Neuronal stem cell (in vitro differentiated cells): ENCODE measurements at regions not wholly inside any gene's neighbourhood (a gene's known extent, or its start where the extent isn't known, plus 50 kb on each side); places are given as distances from the start of the nearest gene placed in this dataset.

Experiments used
- DNase-seq: peaks from one replicate; pipeline ENCODE4 v3.0.0-alpha.2; 2013; ENCODE audit warnings: low spot score
- H2AFZ ChIP-seq: one replicate; pipeline ENCODE4 v1.6.1; 2013; ENCODE audit warnings: mild to moderate bottlenecking, low read length, inconsistent platforms
- H2AK5ac ChIP-seq: 2 replicates; pipeline ENCODE4 v1.6.1; 2013; ENCODE audit warnings: low read depth, mild to moderate bottlenecking, inconsistent platforms, low read length, moderate library complexity, mixed read lengths
- H2BK120ac ChIP-seq: 2 replicates; pipeline ENCODE4 v1.6.1; 2013; ENCODE audit warnings: low read depth, mild to moderate bottlenecking, inconsistent platforms, low read length, moderate library complexity, mixed read lengths
- H2BK12ac ChIP-seq: one replicate; pipeline ENCODE4 v1.6.1; 2013; ENCODE audit warnings: low read length, inconsistent platforms
- H2BK15ac ChIP-seq: 2 replicates; pipeline ENCODE4 v1.6.1; 2013; ENCODE audit warnings: mild to moderate bottlenecking, low read length, inconsistent platforms, mixed read lengths
- H2BK5ac ChIP-seq: one replicate; pipeline ENCODE4 v1.6.1; 2013; ENCODE audit warnings: inconsistent platforms, mild to moderate bottlenecking, low read length, moderate library complexity
- H3K14ac ChIP-seq: one replicate; pipeline ENCODE4 v1.6.1; 2013; ENCODE audit warnings: low read length, inconsistent platforms
- H3K18ac ChIP-seq: 2 replicates; pipeline ENCODE4 v1.6.1; 2013; ENCODE audit warnings: low read length, inconsistent platforms
- H3K23ac ChIP-seq: 2 replicates; pipeline ENCODE4 v1.6.1; 2013; ENCODE audit warnings: low read depth, mild to moderate bottlenecking, mixed read lengths, low read length, inconsistent platforms; ENCODE audit not compliant: poor library complexity
- H3K27ac ChIP-seq: replicated peaks from 3 replicates; pipeline ENCODE4 v1.5.1; 2013; ENCODE audit warnings: low read length, inconsistent platforms
- H3K27me3 ChIP-seq, 3 experiments: 2 replicates each; pipeline ENCODE4 v1.6.1; 2013; ENCODE audit warnings: low read length in 3 of 3, mild to moderate bottlenecking in 2 of 3, inconsistent platforms in 1 of 3, low read depth in 1 of 3, mixed read lengths in 1 of 3, moderate library complexity in 1 of 3; ENCODE audit not compliant: control insufficient read depth in 3 of 3, insufficient read depth in 3 of 3
- H3K36me3 ChIP-seq, 2 donors: replicated peaks in 1 of 2; 2 replicates each; pipeline ENCODE4 v1.6.1; 2013; ENCODE audit warnings: low read length in 2 of 2; ENCODE audit not compliant: control insufficient read depth in 2 of 2, insufficient read depth in 2 of 2
- H3K4ac ChIP-seq: 2 replicates; pipeline ENCODE4 v1.6.1; 2013; ENCODE audit warnings: inconsistent platforms, mild to moderate bottlenecking, low read length, moderate library complexity
- H3K4me1 ChIP-seq, 2 donors: 1 replicate in 1 of 2; 2 replicates in 1 of 2; pipeline ENCODE4 v1.6.1; 2013; ENCODE audit warnings: low read length in 2 of 2, low read depth in 1 of 2; ENCODE audit not compliant: control insufficient read depth in 2 of 2, insufficient read depth in 1 of 2
- H3K4me2 ChIP-seq: one replicate; pipeline ENCODE4 v1.6.1; 2013; ENCODE audit warnings: mild to moderate bottlenecking, low read length, inconsistent platforms; ENCODE audit not compliant: insufficient read depth, poor library complexity, severe bottlenecking
- H3K4me3 ChIP-seq, 2 donors: 2 replicates each; pipeline ENCODE4 v1.5.1; 2013; ENCODE audit warnings: low read length in 2 of 2, mild to moderate bottlenecking in 2 of 2, inconsistent platforms in 1 of 2, moderate library complexity in 1 of 2
- H3K79me1 ChIP-seq: one replicate; pipeline ENCODE4 v1.6.1; 2013; ENCODE audit warnings: low read depth, mild to moderate bottlenecking, inconsistent platforms, low read length, moderate library complexity
- H3K9ac ChIP-seq: one replicate; pipeline ENCODE4 v1.6.1; 2013; ENCODE audit warnings: mild to moderate bottlenecking, low read depth, low read length, inconsistent platforms; ENCODE audit not compliant: poor library complexity
- H3K9me3 ChIP-seq, 2 donors: replicated peaks in 1 of 2; 2 replicates each; pipeline versions ENCODE3 to v1.6.1; 2013; ENCODE audit warnings: low read length in 2 of 2, mild to moderate bottlenecking in 2 of 2, inconsistent platforms in 1 of 2, low read depth in 1 of 2, mixed read lengths in 1 of 2, moderate library complexity in 1 of 2; ENCODE audit not compliant: control insufficient read depth in 2 of 2, insufficient read depth in 1 of 2
- H4K8ac ChIP-seq: one replicate; pipeline ENCODE4 v1.6.1; 2013; ENCODE audit warnings: low read depth, mild to moderate bottlenecking, inconsistent platforms, low read length, moderate library complexity
- H4K91ac ChIP-seq: one replicate; pipeline ENCODE4 v1.6.1; 2013; ENCODE audit warnings: low read length, low read depth, mild to moderate bottlenecking, inconsistent platforms; ENCODE audit not compliant: poor library complexity
- WGBS, 2 donors: extraction: QIAGEN DNeasy Blood & Tissue Kit; methylation state at CpG; one replicate each; pipeline ENCODE4 v1.1.7; 2013; ENCODE audit warnings: missing lambda C conversion rate in 2 of 2, mixed read lengths in 1 of 2; ENCODE audit not compliant: insufficient read length in 2 of 2, insufficient replicate concordance in 1 of 2; ENCODE audit errors: extremely low coverage in 2 of 2; 5-methylcytosine and 5-hydroxymethylcytosine counted together

DNA sequence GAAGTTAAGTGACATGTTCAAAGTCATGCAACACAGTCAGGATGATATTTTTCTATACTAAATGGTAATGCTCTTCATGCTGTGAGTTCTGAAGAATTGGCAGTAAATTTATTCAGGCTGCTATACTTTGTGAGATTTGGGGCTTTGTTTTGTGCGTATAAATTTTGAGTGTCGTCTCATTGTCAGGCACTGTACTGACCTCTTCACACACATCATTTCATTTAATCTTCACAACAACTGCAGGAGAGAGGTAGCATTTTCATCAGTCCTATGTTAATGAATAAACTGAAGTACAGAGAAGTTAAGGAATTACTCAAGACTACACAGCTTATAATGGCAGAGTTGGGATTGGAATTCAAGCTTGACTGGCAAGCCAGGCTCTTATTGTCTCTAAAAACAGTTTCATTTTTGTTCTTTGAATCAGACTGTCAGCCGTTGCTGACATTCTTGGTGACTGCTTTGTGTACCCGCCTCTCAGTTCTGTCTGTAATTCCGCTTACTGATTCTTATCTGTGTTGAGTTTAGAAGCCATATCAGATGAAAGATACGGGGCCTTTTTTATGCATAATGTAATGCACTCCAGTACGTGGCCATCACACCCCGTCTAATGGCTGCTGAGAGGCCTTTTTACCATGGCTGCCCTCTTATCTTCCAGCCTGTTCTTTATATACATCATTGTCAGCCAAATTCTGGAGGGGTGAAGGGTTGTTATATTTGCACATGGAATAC lies 274.9 kb downstream of the UTRN start:
- no peak overlapping the region for H2BK120ac ChIP-seq
- no peak overlapping the region for H3K27ac ChIP-seq
- peaks cover 1 to 6% of the 10 kb centered on the region in 2 donors for H3K4me1 ChIP-seq
- H3K4ac ChIP-seq: no peak overlapping the region
- H2AK5ac ChIP-seq: no peak overlapping the region
- no peak overlapping the region for H3K14ac ChIP-seq
- no peak overlapping the region for H3K4me3 ChIP-seq
- H2BK12ac ChIP-seq: no peak overlapping the region
- no peaks in the 10 kb centered on the region for H3K9me3 ChIP-seq
- WGBS, 2 donors: no CpG with 5 or more reads among the region's 8 CpGs
- no peaks in the 10 kb centered on the region for H3K27me3 ChIP-seq
- H3K36me3 ChIP-seq: peaks cover 3 to 30% of the 10 kb centered on the region in 2 donors
- H2BK5ac ChIP-seq: no peak overlapping the region
- no peaks in the 10 kb centered on the region for H3K79me1 ChIP-seq
- peak; percentile 5 for DNase-seq
- no peak overlapping the region for H3K9ac ChIP-seq
- H3K18ac ChIP-seq: no peak overlapping the region
- H3K23ac ChIP-seq: no peak overlapping the region
- H2AFZ ChIP-seq: peak overlapping the region; percentile 52
- H4K91ac ChIP-seq: no peak overlapping the region
- no peak overlapping the region for H4K8ac ChIP-seq
- H2BK15ac ChIP-seq: no peak overlapping the region
- H3K4me2 ChIP-seq: no peak overlapping the region

DNA sequence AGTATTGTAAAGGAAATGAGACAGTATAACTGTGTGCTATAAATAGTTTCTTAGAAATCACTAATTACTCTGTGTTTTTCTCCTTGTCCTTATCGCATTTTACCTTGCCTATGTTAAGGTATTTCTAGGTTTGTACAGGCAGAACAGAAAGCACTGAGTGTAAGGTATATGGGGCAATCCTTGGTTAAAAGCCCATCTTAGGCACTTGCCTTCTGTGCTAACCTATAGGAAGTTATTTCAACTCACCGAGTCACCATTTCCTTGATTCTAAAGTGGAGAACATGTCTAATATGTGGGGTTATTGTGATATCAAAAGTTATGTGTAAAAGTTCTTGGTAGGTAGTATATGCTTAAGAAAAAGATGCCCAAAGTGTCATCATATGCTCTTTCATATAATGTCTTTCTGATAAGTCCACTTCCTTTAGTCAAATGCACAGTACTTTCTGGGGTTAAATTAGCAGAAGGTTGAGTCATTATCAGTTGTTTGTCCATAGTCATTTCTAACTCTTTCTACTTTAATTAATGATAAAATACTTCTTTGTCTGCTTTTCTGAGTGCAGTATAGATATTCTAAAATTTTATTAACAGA lies 276.4 kb downstream of the UTRN start:
- no peak overlapping the region for H2BK15ac ChIP-seq
- H3K36me3 ChIP-seq: peaks cover 3 to 17% of the 10 kb centered on the region in 2 donors
- no peak overlapping the region for H4K8ac ChIP-seq
- H3K4me1 ChIP-seq: peaks cover 1 to 6% of the 10 kb centered on the region in 2 donors
- no peak overlapping the region for H3K4ac ChIP-seq
- no peak overlapping the region for H3K14ac ChIP-seq
- no peak overlapping the region for H3K27ac ChIP-seq
- no peaks in the 10 kb centered on the region for H3K79me1 ChIP-seq
- WGBS, 2 donors: no CpG with 5 or more reads among the region's 2 CpGs
- H3K4me3 ChIP-seq: no peak overlapping the region
- H3K27me3 ChIP-seq: no peaks in the 10 kb centered on the region
- H3K18ac ChIP-seq: no peak overlapping the region
- H2AK5ac ChIP-seq: no peak overlapping the region
- no peak overlapping the region for H2BK5ac ChIP-seq
- H3K4me2 ChIP-seq: no peak overlapping the region
- H4K91ac ChIP-seq: no peak overlapping the region
- no peak overlapping the region for H3K23ac ChIP-seq
- DNase-seq: no peak
- H3K9ac ChIP-seq: no peak overlapping the region
- no peak overlapping the region for H2AFZ ChIP-seq
- H3K9me3 ChIP-seq: no peaks in the 10 kb centered on the region
- no peak overlapping the region for H2BK12ac ChIP-seq
- H2BK120ac ChIP-seq: no peak overlapping the region

DNA sequence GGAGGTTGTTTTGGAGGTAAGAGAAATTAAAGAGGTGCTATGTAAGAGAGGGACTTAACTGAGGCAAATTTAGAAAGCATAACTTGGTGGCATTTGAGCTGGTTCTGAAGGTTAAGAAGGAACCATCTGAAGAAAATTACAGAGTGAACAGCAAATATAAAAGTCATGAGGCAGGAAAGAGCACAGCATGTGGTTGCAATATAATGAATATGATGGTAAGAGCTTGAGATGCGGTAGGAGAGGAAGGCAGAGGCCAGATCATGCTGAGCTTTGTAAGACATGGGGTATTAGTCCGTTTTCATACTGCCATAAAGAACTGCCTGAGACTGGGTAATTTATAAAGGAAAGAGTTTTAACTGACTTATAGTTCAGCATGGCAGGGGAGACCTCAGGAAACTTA lies 279.1 kb downstream of the UTRN start:
- peaks cover 0 to 8% of the 10 kb centered on the region in 2 donors for H3K36me3 ChIP-seq
- H2AFZ ChIP-seq: no peak overlapping the region
- H2BK15ac ChIP-seq: no peak overlapping the region
- H3K14ac ChIP-seq: no peak overlapping the region
- no peak overlapping the region for H4K91ac ChIP-seq
- no peak for DNase-seq
- no peak overlapping the region for H3K9ac ChIP-seq
- no peak overlapping the region for H3K27ac ChIP-seq
- no peak overlapping the region for H4K8ac ChIP-seq
- no peak overlapping the region for H3K18ac ChIP-seq
- H3K79me1 ChIP-seq: no peaks in the 10 kb centered on the region
- no peak overlapping the region for H2AK5ac ChIP-seq
- H3K4me2 ChIP-seq: no peak overlapping the region
- no peak overlapping the region for H3K4me3 ChIP-seq
- no peak overlapping the region for H2BK12ac ChIP-seq
- H2BK120ac ChIP-seq: no peak overlapping the region
- no peak overlapping the region for H2BK5ac ChIP-seq
- H3K4ac ChIP-seq: no peak overlapping the region
- no peaks in the 10 kb centered on the region for H3K9me3 ChIP-seq
- no CpG with 5 or more reads among the region's 2 CpGs for WGBS, 2 donors
- H3K23ac ChIP-seq: no peak overlapping the region
- peaks cover 1 to 6% of the 10 kb centered on the region in 2 donors for H3K4me1 ChIP-seq
- H3K27me3 ChIP-seq: no peaks in the 10 kb centered on the region

DNA sequence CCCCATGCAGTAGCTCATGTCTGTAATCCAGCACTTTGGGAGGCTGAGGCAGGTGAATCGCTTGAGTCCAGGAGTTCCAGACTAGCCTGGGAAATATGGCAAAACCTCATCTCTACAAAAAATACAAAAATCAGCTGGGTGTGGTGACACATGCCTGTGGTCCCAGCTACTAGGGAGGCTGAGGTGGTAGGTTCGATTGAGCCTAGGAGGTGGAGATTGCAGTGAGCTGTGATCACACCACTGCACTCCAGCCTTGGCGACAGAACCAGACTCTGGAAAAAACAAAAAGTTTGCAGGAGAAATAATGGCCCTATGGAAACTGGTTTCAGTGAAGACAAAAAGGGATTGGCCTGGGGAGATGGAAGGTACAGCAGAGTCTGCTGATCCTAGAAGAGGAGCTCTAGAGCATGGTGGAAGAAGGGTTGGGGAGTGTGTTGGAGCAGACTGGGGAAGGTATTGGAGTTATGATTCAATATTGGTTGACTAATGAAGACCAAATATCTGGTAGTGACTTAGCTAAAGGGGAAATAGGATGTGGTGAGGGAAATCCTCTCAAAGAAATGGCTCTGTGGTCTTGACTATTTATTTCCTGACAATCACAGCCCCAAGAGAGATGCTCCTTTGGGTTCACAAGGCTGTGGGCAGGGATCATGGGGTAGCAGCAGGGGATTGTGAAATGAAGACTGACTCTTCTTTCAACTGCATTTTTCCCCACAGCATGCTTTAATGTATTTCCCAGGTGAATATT lies 281.9 kb downstream of the UTRN start:
- Histone ChIP-seq H3K4me1 (no peaks in the 10 kb centered on the region), H2BK120ac (no peak overlapping the region), H3K4ac (no peak overlapping the region), H3K4me2 (no peak overlapping the region), H3K27me3 (no peaks in the 10 kb centered on the region), H3K14ac (no peak overlapping the region), H3K9me3 (no peaks in the 10 kb centered on the region), H2AK5ac (no peak overlapping the region), H3K27ac (no peak overlapping the region), H2BK12ac (no peak overlapping the region), H2BK5ac (no peak overlapping the region), H2AFZ (no peak overlapping the region), H3K4me3 (no peak overlapping the region), H4K91ac (no peak overlapping the region), H3K9ac (no peak overlapping the region), H3K23ac (no peak overlapping the region), H3K36me3 (peaks cover 0 to 14% of the 10 kb centered on the region in 2 donors), H3K18ac (no peak overlapping the region), H2BK15ac (no peak overlapping the region), H4K8ac (no peak overlapping the region), H3K79me1 (no peaks in the 10 kb centered on the region)
- no peak for DNase-seq
- no CpG with 5 or more reads among the region's 3 CpGs for WGBS, 2 donors
